UCSD-AML1 (cell line): ENCODE measurements at regions not wholly inside any gene's neighbourhood (a gene's known extent, or its start where the extent isn't known, plus 50 kb on each side); places are given as distances from the start of the nearest gene placed in this dataset.

Source experiments
- DNase-seq: peaks from one replicate; lab custom pipeline; 2025; ENCODE audit not compliant: unreplicated experiment; lab: John Stamatoyannopoulos, UW

GRCh38 chr3:5531039-5531438, 343.5 kb downstream of the EDEM1 start:
- DNase-seq, result no peak

GRCh38 chr3:5531741-5532290, 344.3 kb downstream of the EDEM1 start:
- no peak for DNase-seq

GRCh38 chr3:5540532-5540931, 353.0 kb downstream of the EDEM1 start:
- no peak for DNase-seq

- DNase-seq, result no peak
These were observed 355.0 kb downstream of the EDEM1 start for GRCh38 chr3:5542472-5542871.

- no peak for DNase-seq
These were observed 355.5 kb downstream of the EDEM1 start for GRCh38 chr3:5543047-5543446.

GRCh38 chr3:5545719-5546118, 358.2 kb downstream of the EDEM1 start:
- DNase-seq, result no peak

GRCh38 chr3:5553203-5553602, 365.7 kb downstream of the EDEM1 start:
- DNase-seq, result no peak

GRCh38 chr3:5554245-5554747, 366.8 kb downstream of the EDEM1 start:
- no peak for DNase-seq

GRCh38 chr3:5560199-5560598, 372.7 kb downstream of the EDEM1 start:
- DNase-seq, result no peak

- peak; percentile 29 for DNase-seq
These were observed 376.2 kb downstream of the EDEM1 start for GRCh38 chr3:5563537-5564277.

GRCh38 chr3:5564278-5564666, 376.8 kb downstream of the EDEM1 start:
- no peak for DNase-seq

GRCh38 chr3:5565026-5565425, 377.5 kb downstream of the EDEM1 start:
- peak; percentile 56 for DNase-seq

- DNase-seq, result no peak
These were observed 379.6 kb downstream of the EDEM1 start for GRCh38 chr3:5567113-5567512.

- DNase-seq, result no peak
These were observed 380.9 kb downstream of the EDEM1 start for GRCh38 chr3:5568451-5568850.

- DNase-seq, result no peak
These were observed 381.6 kb downstream of the EDEM1 start for GRCh38 chr3:5569152-5569551.

- DNase-seq, result no peak
These were observed 384.7 kb downstream of the EDEM1 start for GRCh38 chr3:5572168-5572567.

- DNase-seq, result no peak
These were observed 388.9 kb downstream of the EDEM1 start for GRCh38 chr3:5576277-5577011.

- no peak for DNase-seq
These were observed 391.7 kb downstream of the EDEM1 start for GRCh38 chr3:5579139-5579602.

- DNase-seq, result no peak
These were observed 392.4 kb downstream of the EDEM1 start for GRCh38 chr3:5579946-5580345.

GRCh38 chr3:5580826-5581225, 393.3 kb downstream of the EDEM1 start:
- no peak for DNase-seq

GRCh38 chr3:5581743-5582142, 394.2 kb downstream of the EDEM1 start:
- no peak for DNase-seq

- no peak for DNase-seq
These were observed 396.4 kb downstream of the EDEM1 start for GRCh38 chr3:5583920-5584319.
